ENCODE measurements at regions not wholly inside any gene's neighbourhood (a gene's known extent, or its start where the extent isn't known, plus 50 kb on each side); places are given as distances from the start of the nearest gene placed in this dataset.

DNA sequence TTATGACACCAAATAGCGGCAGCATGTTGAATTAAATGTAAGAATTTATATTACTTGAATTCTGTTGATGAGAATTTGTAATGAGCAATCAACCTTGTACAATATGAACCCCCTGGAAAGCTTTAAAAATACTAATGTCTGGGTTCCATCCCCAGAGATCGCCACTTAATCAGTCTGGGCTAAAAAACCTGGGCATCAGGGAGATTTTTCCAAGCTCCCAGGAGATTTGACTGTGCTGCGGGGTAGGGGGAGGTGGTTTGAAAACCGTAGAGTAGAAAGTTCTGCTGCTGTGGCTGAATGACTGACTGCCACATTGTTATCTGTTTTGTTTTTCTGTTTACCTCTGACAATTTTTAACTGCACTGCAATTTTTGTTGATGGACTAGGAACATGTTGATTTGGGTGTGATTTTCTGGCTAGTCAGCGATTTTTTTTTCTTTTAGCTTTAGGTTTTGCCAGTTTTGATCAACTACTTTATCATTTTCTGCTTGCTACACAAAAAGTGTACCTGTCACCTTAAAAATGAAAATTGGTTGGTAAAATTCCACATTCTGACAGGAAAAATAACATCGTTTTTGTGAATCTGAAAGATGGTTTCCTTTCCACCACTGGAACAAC is 79.3 kb downstream of the PCTP start:
- 80% methylated on average over 6 of the region's 6 CpGs for WGBS
- Histone ChIP-seq H3K9me3 (no peaks in the 10 kb centered on the region), H3K27ac (replicated peaks in 1 of 4) (no peak overlapping the region), H3K4me1 (no peaks in the 10 kb centered on the region), H3K36me3 (no peaks in the 10 kb centered on the region), H3K4me3 (no peak overlapping the region), H3K27me3 (no peaks in the 10 kb centered on the region)
- intact Hi-C loops (cut with DNase I): no loop called here
- TF ChIP-seq EP300 (IDR thresholded peaks at IDR 0.05) (no peak), POLR2AphosphoS5 (IDR thresholded peaks at IDR 0.05) (no peak), POLR2A (IDR thresholded peaks at IDR 0.05; ENCODE audit: low read depth) (no peak)
- TF ChIP-seq, protein P1, sequence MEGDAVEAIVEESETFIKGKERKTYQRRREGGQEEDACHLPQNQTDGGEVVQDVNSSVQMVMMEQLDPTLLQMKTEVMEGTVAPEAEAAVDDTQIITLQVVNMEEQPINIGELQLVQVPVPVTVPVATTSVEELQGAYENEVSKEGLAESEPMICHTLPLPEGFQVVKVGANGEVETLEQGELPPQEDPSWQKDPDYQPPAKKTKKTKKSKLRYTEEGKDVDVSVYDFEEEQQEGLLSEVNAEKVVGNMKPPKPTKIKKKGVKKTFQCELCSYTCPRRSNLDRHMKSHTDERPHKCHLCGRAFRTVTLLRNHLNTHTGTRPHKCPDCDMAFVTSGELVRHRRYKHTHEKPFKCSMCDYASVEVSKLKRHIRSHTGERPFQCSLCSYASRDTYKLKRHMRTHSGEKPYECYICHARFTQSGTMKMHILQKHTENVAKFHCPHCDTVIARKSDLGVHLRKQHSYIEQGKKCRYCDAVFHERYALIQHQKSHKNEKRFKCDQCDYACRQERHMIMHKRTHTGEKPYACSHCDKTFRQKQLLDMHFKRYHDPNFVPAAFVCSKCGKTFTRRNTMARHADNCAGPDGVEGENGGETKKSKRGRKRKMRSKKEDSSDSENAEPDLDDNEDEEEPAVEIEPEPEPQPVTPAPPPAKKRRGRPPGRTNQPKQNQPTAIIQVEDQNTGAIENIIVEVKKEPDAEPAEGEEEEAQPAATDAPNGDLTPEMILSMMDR (IDR thresholded peaks at IDR 0.05): no peak
- DNase-seq (ENCODE audit: extremely low spot score): no peak

DNA sequence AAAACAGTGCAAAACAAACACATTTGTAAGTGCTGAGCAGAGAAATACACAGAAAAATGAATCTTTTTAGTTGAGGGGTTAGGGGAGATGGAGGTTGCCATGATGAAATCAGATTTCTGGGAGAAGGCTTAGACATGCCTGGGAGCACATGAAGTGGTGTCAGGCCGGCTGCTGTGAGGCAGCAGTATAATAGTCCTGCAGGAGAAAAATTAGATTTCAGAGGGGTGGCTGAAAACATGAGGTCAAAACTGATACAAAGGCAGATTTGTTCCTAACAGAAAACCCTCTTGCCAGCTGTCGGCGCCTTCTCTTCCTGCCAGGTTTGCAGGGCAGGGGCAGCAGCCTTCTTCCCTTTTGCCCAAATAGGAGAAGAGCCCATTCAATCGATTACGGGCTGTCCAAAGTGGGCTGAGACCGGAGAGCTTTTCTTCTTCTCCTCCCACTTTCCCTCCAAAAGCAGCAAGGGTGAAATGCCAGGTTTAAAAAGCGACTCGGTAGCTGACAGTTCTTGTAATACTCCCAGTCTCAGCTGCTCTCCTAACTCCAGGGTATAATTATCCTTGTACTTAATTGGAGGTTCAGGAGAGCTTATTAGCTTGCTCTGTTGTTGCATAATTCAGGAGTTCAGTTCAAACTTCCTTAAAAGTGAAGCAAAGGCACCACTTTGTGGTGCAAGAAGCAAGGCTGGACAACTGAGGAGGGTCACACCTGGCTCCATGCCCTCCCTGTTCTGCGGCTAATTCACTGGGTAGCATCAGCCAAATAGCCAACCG is 80.0 kb downstream of the PCTP start:
- no peak overlapping the region for H3K4me3 ChIP-seq
- no peaks in the 10 kb centered on the region for H3K4me1 ChIP-seq
- H3K27me3 ChIP-seq: no peaks in the 10 kb centered on the region
- TF ChIP-seq, protein P1 (IDR thresholded peaks at IDR 0.05): no peak
- TF ChIP-seq POLR2A (IDR thresholded peaks at IDR 0.05; ENCODE audit: low read depth) (no peak), POLR2AphosphoS5 (IDR thresholded peaks at IDR 0.05) (no peak), EP300 (IDR thresholded peaks at IDR 0.05) (no peak)
- H3K36me3 ChIP-seq: no peaks in the 10 kb centered on the region
- intact Hi-C loops (cut with DNase I): no loop called here
- 73% methylated on average over 10 of the region's 10 CpGs for WGBS
- no peak overlapping the region for H3K27ac ChIP-seq (replicated peaks in 1 of 4)
- DNase-seq (ENCODE audit: extremely low spot score): no peak
- H3K9me3 ChIP-seq: no peaks in the 10 kb centered on the region

DNA sequence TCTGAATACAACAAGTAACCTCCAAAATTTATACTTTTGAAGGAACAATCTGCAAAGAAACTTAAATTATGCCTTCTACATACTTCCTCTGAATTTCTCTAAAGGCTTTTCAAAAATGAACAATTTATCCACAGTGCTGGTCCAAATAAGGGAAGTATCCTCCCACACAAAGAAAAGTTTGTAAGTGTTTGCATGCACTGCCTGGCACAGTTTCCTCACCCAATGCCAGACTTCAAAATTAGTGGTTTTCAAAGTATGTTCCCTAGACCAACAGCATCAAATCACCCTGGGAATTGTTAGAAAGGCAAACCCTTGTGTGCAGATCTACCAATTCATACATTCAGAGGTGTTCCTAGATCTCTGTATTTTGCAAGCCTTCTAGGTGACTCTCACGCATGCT is 82.5 kb downstream of the PCTP start:
- Histone ChIP-seq H3K4me1 (no peaks in the 10 kb centered on the region), H3K4me3 (no peak overlapping the region), H3K27me3 (no peaks in the 10 kb centered on the region), H3K36me3 (no peaks in the 10 kb centered on the region), H3K9me3 (no peaks in the 10 kb centered on the region), H3K27ac (replicated peaks in 1 of 4) (no peak overlapping the region)
- 92% methylated on average over 1 of the region's 1 CpG for WGBS
- no peak for DNase-seq (ENCODE audit: extremely low spot score)
- TF ChIP-seq POLR2A (IDR thresholded peaks at IDR 0.05; ENCODE audit: low read depth) (no peak), POLR2AphosphoS5 (IDR thresholded peaks at IDR 0.05) (no peak), EP300 (IDR thresholded peaks at IDR 0.05) (no peak)
- TF ChIP-seq, protein P1 (IDR thresholded peaks at IDR 0.05): no peak
- intact Hi-C loops (cut with DNase I): no loop called here

DNA sequence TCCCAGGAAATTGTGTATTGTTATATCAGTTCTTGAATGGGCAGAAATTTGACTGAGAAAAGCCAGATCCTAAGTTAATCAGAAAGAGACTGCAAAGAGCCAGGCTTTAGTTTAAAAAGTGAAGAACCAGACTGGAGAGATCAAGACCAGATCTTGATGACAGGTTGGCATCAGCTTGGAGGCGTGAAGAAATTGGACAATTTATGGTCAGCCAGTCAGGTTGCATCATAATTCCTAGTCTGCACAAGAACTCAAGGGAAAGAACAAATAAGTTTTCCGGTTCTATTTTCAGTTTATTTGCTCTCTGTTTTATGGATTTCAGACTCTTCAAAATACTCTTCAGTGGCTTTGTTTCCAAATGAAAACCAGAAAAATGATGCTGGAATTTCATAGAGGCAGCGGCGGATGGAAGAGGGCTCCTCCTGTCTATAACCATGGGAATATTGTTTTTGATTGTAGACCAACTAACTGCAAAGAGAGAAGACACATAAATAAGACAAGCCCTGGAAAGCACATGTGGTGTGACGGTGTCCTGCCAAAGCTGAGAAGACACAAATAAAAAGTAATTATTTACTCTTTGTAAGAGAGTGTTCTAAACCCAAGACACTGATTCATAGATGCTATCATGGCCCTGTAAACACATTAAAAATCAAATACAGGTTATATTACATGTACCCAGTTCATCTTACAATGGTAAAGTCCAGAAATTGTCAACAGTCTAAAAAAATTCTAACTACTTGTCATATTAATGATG is 91.7 kb downstream of the PCTP start:
- TF ChIP-seq, protein P1 (IDR thresholded peaks at IDR 0.05): no peak
- TF ChIP-seq POLR2A (IDR thresholded peaks at IDR 0.05; ENCODE audit: low read depth) (no peak), POLR2AphosphoS5 (IDR thresholded peaks at IDR 0.05) (no peak), EP300 (IDR thresholded peaks at IDR 0.05) (no peak)
- no peak overlapping the region for H3K4me3 ChIP-seq
- no peaks in the 10 kb centered on the region for H3K9me3 ChIP-seq
- 79% methylated on average over 5 of the region's 5 CpGs for WGBS
- H3K27ac ChIP-seq (replicated peaks in 1 of 4): no peak overlapping the region
- DNase-seq (ENCODE audit: extremely low spot score): no peak
- H3K27me3 ChIP-seq: no peaks in the 10 kb centered on the region
- H3K36me3 ChIP-seq: no peaks in the 10 kb centered on the region
- intact Hi-C loops (cut with DNase I): loop anchor here (10.0 kb wide), 1 partner anchor 472 kb away; no protein-coding TSS in a partner anchor
- H3K4me1 ChIP-seq: peaks cover 6 to 9% (median 6%) of the 10 kb centered on the region in 4 donors
